ENCODE measurements at regions not wholly inside any gene's neighbourhood (a gene's known extent, or its start where the extent isn't known, plus 50 kb on each side); places are given as distances from the start of the nearest gene placed in this dataset.

GRCh38 chr13:68506888-68507551 is 1276.9 kb upstream of the PCDH9 start:
- CTCF ChIA-PET = interaction anchor here (1.1 kb wide), 1 partner anchor 34 kb away, joined by 3 read pairs; no protein-coding TSS in a partner anchor
- TF ChIP-seq CTCF (IDR thresholded peaks at IDR 0.05; ENCODE audit: control extremely low read depth, extremely low read depth, low read depth, missing control alignments) = no peak
- DNase-seq (ENCODE audit: extremely low spot score) = no peak
- POLR2A ChIA-PET = no interaction called here

- no peak for TF ChIP-seq CTCF (IDR thresholded peaks at IDR 0.05; ENCODE audit: control extremely low read depth, extremely low read depth, low read depth, missing control alignments)
- CTCF ChIA-PET = no interaction called here
- no peak for DNase-seq (ENCODE audit: extremely low spot score)
- POLR2A ChIA-PET = no interaction called here
These were observed 1260.5 kb upstream of the PCDH9 start for GRCh38 chr13:68490594-68490993.

GRCh38 chr13:68481130-68481529 is 1251.0 kb upstream of the PCDH9 start:
- POLR2A ChIA-PET = no interaction called here
- CTCF ChIA-PET = interaction anchor here (0.7 kb wide), 1 partner anchor 22 kb away, joined by 3 read pairs; no protein-coding TSS in a partner anchor
- no peak for DNase-seq (ENCODE audit: extremely low spot score)
- no peak for TF ChIP-seq CTCF (IDR thresholded peaks at IDR 0.05; ENCODE audit: control extremely low read depth, extremely low read depth, low read depth, missing control alignments)

GRCh38 chr13:68473834-68474326 is 1243.7 kb upstream of the PCDH9 start:
- no peak for TF ChIP-seq CTCF (IDR thresholded peaks at IDR 0.05; ENCODE audit: control extremely low read depth, extremely low read depth, low read depth, missing control alignments)
- POLR2A ChIA-PET = no interaction called here
- CTCF ChIA-PET = interaction anchor here (0.6 kb wide), 1 partner anchor 12 kb away, joined by 3 read pairs; no protein-coding TSS in a partner anchor
- DNase-seq (ENCODE audit: extremely low spot score) = no peak

- ChIA-PET CTCF (no interaction called here), POLR2A (no interaction called here)
- no peak for TF ChIP-seq CTCF (IDR thresholded peaks at IDR 0.05; ENCODE audit: control extremely low read depth, extremely low read depth, low read depth, missing control alignments)
- no peak for DNase-seq (ENCODE audit: extremely low spot score)
These were observed 1237.0 kb upstream of the PCDH9 start for GRCh38 chr13:68467160-68467559.

GRCh38 chr13:68440874-68441273 is 1210.7 kb upstream of the PCDH9 start:
- ChIA-PET POLR2A (no interaction called here), CTCF (no interaction called here)
- DNase-seq (ENCODE audit: extremely low spot score) = no peak
- no peak for TF ChIP-seq CTCF (IDR thresholded peaks at IDR 0.05; ENCODE audit: control extremely low read depth, extremely low read depth, low read depth, missing control alignments)

Data from GM10248 (cell line).